ENCODE measurements at regions not wholly inside any gene's neighbourhood (a gene's known extent, or its start where the extent isn't known, plus 50 kb on each side); places are given as distances from the start of the nearest gene placed in this dataset.

- Histone ChIP-seq H3K27ac (ENCODE audit: low read depth, low read length) (no peak overlapping the region), H3K36me3 (ENCODE audit: control insufficient read depth in 5 of 5, insufficient read depth in 5 of 5, low read length in 5 of 5) (no peaks in the 10 kb centered on the region), H3K9ac (ENCODE audit: low read length in 5 of 5) (no peak overlapping the region)
These were observed 951.3 kb downstream of the SLITRK5 start for GRCh38 chr13:88622362-88622973.

GRCh38 chr13:88623150-88623549 is 952.0 kb downstream of the SLITRK5 start:
- Histone ChIP-seq H3K27me3 (ENCODE audit: control insufficient read depth in 5 of 5, insufficient read depth in 4 of 5, low read length in 5 of 5) (no peaks in the 10 kb centered on the region), H3K9me3 (ENCODE audit: control insufficient read depth in 5 of 5, low read length in 5 of 5) (peaks cover 0 to 8% (median 3%) of the 10 kb centered on the region in 5 donors), H3K4me3 (ENCODE audit: low read depth in 1 of 5, low read length in 5 of 5) (no peak overlapping the region), H3K4me1 (ENCODE audit: control insufficient read depth in 5 of 5, insufficient read depth in 5 of 5, low read length in 5 of 5) (no peaks in the 10 kb centered on the region), H3K27ac (ENCODE audit: low read depth, low read length) (no peak overlapping the region), H3K36me3 (ENCODE audit: control insufficient read depth in 5 of 5, insufficient read depth in 5 of 5, low read length in 5 of 5) (no peaks in the 10 kb centered on the region), H3K9ac (ENCODE audit: low read length in 5 of 5) (no peak overlapping the region)

More at GRCh38 chr13:88622362-88622973, 951.3 kb downstream of the SLITRK5 start:
- Histone ChIP-seq H3K9me3 (ENCODE audit: control insufficient read depth in 5 of 5, low read length in 5 of 5) (peaks cover 0 to 8% (median 3%) of the 10 kb centered on the region in 5 donors), H3K27me3 (ENCODE audit: control insufficient read depth in 5 of 5, insufficient read depth in 4 of 5, low read length in 5 of 5) (no peaks in the 10 kb centered on the region), H3K4me1 (ENCODE audit: control insufficient read depth in 5 of 5, insufficient read depth in 5 of 5, low read length in 5 of 5) (no peaks in the 10 kb centered on the region), H3K4me3 (ENCODE audit: low read depth in 1 of 5, low read length in 5 of 5) (no peak overlapping the region)

GRCh38 chr13:88627071-88627470 is 955.9 kb downstream of the SLITRK5 start:
- peaks cover 0 to 7% (median 3%) of the 10 kb centered on the region in 5 donors for H3K9me3 ChIP-seq (ENCODE audit: control insufficient read depth in 5 of 5, low read length in 5 of 5)
- H3K4me3 ChIP-seq (ENCODE audit: low read depth in 1 of 5, low read length in 5 of 5), result no peak overlapping the region
- H3K9ac ChIP-seq (ENCODE audit: low read length in 5 of 5), result no peak overlapping the region
- no peaks in the 10 kb centered on the region for H3K36me3 ChIP-seq (ENCODE audit: control insufficient read depth in 5 of 5, insufficient read depth in 5 of 5, low read length in 5 of 5)
- H3K27me3 ChIP-seq (ENCODE audit: control insufficient read depth in 5 of 5, insufficient read depth in 4 of 5, low read length in 5 of 5), result no peaks in the 10 kb centered on the region
- no peak overlapping the region for H3K27ac ChIP-seq (ENCODE audit: low read depth, low read length)
- H3K4me1 ChIP-seq (ENCODE audit: control insufficient read depth in 5 of 5, insufficient read depth in 5 of 5, low read length in 5 of 5), result no peaks in the 10 kb centered on the region

GRCh38 chr13:88628882-88629281 is 957.7 kb downstream of the SLITRK5 start:
- H3K27ac ChIP-seq (ENCODE audit: low read depth, low read length), result no peak overlapping the region

GRCh38 chr13:88637935-88638334 is 966.8 kb downstream of the SLITRK5 start:
- Histone ChIP-seq H3K4me3 (ENCODE audit: low read depth in 1 of 5, low read length in 5 of 5) (no peak overlapping the region), H3K9me3 (ENCODE audit: control insufficient read depth in 5 of 5, low read length in 5 of 5) (peaks cover 0 to 7% (median 0%) of the 10 kb centered on the region in 5 donors), H3K27ac (ENCODE audit: low read depth, low read length) (no peak overlapping the region), H3K9ac (ENCODE audit: low read length in 5 of 5) (no peak overlapping the region), H3K27me3 (ENCODE audit: control insufficient read depth in 5 of 5, insufficient read depth in 4 of 5, low read length in 5 of 5) (no peaks in the 10 kb centered on the region), H3K4me1 (ENCODE audit: control insufficient read depth in 5 of 5, insufficient read depth in 5 of 5, low read length in 5 of 5) (no peaks in the 10 kb centered on the region), H3K36me3 (ENCODE audit: control insufficient read depth in 5 of 5, insufficient read depth in 5 of 5, low read length in 5 of 5) (no peaks in the 10 kb centered on the region)

More at GRCh38 chr13:88628882-88629281, 957.7 kb downstream of the SLITRK5 start:
- H3K4me1 ChIP-seq (ENCODE audit: control insufficient read depth in 5 of 5, insufficient read depth in 5 of 5, low read length in 5 of 5), result no peaks in the 10 kb centered on the region
- H3K36me3 ChIP-seq (ENCODE audit: control insufficient read depth in 5 of 5, insufficient read depth in 5 of 5, low read length in 5 of 5), result no peaks in the 10 kb centered on the region
- no peaks in the 10 kb centered on the region for H3K27me3 ChIP-seq (ENCODE audit: control insufficient read depth in 5 of 5, insufficient read depth in 4 of 5, low read length in 5 of 5)
- no peak overlapping the region for H3K9ac ChIP-seq (ENCODE audit: low read length in 5 of 5)
- H3K4me3 ChIP-seq (ENCODE audit: low read depth in 1 of 5, low read length in 5 of 5), result no peak overlapping the region
- H3K9me3 ChIP-seq (ENCODE audit: control insufficient read depth in 5 of 5, low read length in 5 of 5), result peaks cover 0 to 4% (median 3%) of the 10 kb centered on the region in 5 donors

- Histone ChIP-seq H3K4me3 (ENCODE audit: low read depth in 1 of 5, low read length in 5 of 5) (no peak overlapping the region), H3K27ac (ENCODE audit: low read depth, low read length) (no peak overlapping the region), H3K9me3 (ENCODE audit: control insufficient read depth in 5 of 5, low read length in 5 of 5) (peaks cover 3 to 21% (median 15%) of the 10 kb centered on the region in 5 donors), H3K4me1 (ENCODE audit: control insufficient read depth in 5 of 5, insufficient read depth in 5 of 5, low read length in 5 of 5) (no peaks in the 10 kb centered on the region), H3K27me3 (ENCODE audit: control insufficient read depth in 5 of 5, insufficient read depth in 4 of 5, low read length in 5 of 5) (no peaks in the 10 kb centered on the region), H3K9ac (ENCODE audit: low read length in 5 of 5) (no peak overlapping the region), H3K36me3 (ENCODE audit: control insufficient read depth in 5 of 5, insufficient read depth in 5 of 5, low read length in 5 of 5) (no peaks in the 10 kb centered on the region)
These were observed 972.1 kb downstream of the SLITRK5 start for GRCh38 chr13:88643233-88643632.

GRCh38 chr13:88648598-88649373 is 977.6 kb downstream of the SLITRK5 start:
- peaks cover 0 to 13% (median 4%) of the 10 kb centered on the region in 5 donors for H3K9me3 ChIP-seq (ENCODE audit: control insufficient read depth in 5 of 5, low read length in 5 of 5)
- no peak overlapping the region for H3K9ac ChIP-seq (ENCODE audit: low read length in 5 of 5)
- H3K4me3 ChIP-seq (ENCODE audit: low read depth in 1 of 5, low read length in 5 of 5), result no peak overlapping the region
- no peak overlapping the region for H3K27ac ChIP-seq (ENCODE audit: low read depth, low read length)
- H3K36me3 ChIP-seq (ENCODE audit: control insufficient read depth in 5 of 5, insufficient read depth in 5 of 5, low read length in 5 of 5), result no peaks in the 10 kb centered on the region
- no peaks in the 10 kb centered on the region for H3K27me3 ChIP-seq (ENCODE audit: control insufficient read depth in 5 of 5, insufficient read depth in 4 of 5, low read length in 5 of 5)
- H3K4me1 ChIP-seq (ENCODE audit: control insufficient read depth in 5 of 5, insufficient read depth in 5 of 5, low read length in 5 of 5), result no peaks in the 10 kb centered on the region

- no peaks in the 10 kb centered on the region for H3K27me3 ChIP-seq (ENCODE audit: control insufficient read depth in 5 of 5, insufficient read depth in 4 of 5, low read length in 5 of 5)
These were observed 978.7 kb downstream of the SLITRK5 start for GRCh38 chr13:88649855-88650254.

GRCh38 chr13:88651531-88651930 is 980.4 kb downstream of the SLITRK5 start:
- Histone ChIP-seq H3K27ac (ENCODE audit: low read depth, low read length) (no peak overlapping the region), H3K27me3 (ENCODE audit: control insufficient read depth in 5 of 5, insufficient read depth in 4 of 5, low read length in 5 of 5) (no peaks in the 10 kb centered on the region), H3K9me3 (ENCODE audit: control insufficient read depth in 5 of 5, low read length in 5 of 5) (peaks cover 0 to 9% (median 0%) of the 10 kb centered on the region in 5 donors), H3K9ac (ENCODE audit: low read length in 5 of 5) (no peak overlapping the region), H3K4me3 (ENCODE audit: low read depth in 1 of 5, low read length in 5 of 5) (no peak overlapping the region), H3K4me1 (ENCODE audit: control insufficient read depth in 5 of 5, insufficient read depth in 5 of 5, low read length in 5 of 5) (no peaks in the 10 kb centered on the region), H3K36me3 (ENCODE audit: control insufficient read depth in 5 of 5, insufficient read depth in 5 of 5, low read length in 5 of 5) (no peaks in the 10 kb centered on the region)

More at GRCh38 chr13:88649855-88650254, 978.7 kb downstream of the SLITRK5 start:
- Histone ChIP-seq H3K27ac (ENCODE audit: low read depth, low read length) (no peak overlapping the region), H3K9ac (ENCODE audit: low read length in 5 of 5) (no peak overlapping the region), H3K9me3 (ENCODE audit: control insufficient read depth in 5 of 5, low read length in 5 of 5) (peaks cover 0 to 9% (median 0%) of the 10 kb centered on the region in 5 donors), H3K4me1 (ENCODE audit: control insufficient read depth in 5 of 5, insufficient read depth in 5 of 5, low read length in 5 of 5) (no peaks in the 10 kb centered on the region), H3K36me3 (ENCODE audit: control insufficient read depth in 5 of 5, insufficient read depth in 5 of 5, low read length in 5 of 5) (no peaks in the 10 kb centered on the region), H3K4me3 (ENCODE audit: low read depth in 1 of 5, low read length in 5 of 5) (no peak overlapping the region)

- Histone ChIP-seq H3K4me1 (ENCODE audit: control insufficient read depth in 5 of 5, insufficient read depth in 5 of 5, low read length in 5 of 5) (no peaks in the 10 kb centered on the region), H3K27ac (ENCODE audit: low read depth, low read length) (no peak overlapping the region), H3K9me3 (ENCODE audit: control insufficient read depth in 5 of 5, low read length in 5 of 5) (peaks cover 0 to 3% (median 2%) of the 10 kb centered on the region in 5 donors)
These were observed 985.6 kb downstream of the SLITRK5 start for GRCh38 chr13:88656751-88657150.

More at GRCh38 chr13:88656751-88657150, 985.6 kb downstream of the SLITRK5 start:
- Histone ChIP-seq H3K4me3 (ENCODE audit: low read depth in 1 of 5, low read length in 5 of 5) (no peak overlapping the region), H3K9ac (ENCODE audit: low read length in 5 of 5) (no peak overlapping the region), H3K36me3 (ENCODE audit: control insufficient read depth in 5 of 5, insufficient read depth in 5 of 5, low read length in 5 of 5) (no peaks in the 10 kb centered on the region), H3K27me3 (ENCODE audit: control insufficient read depth in 5 of 5, insufficient read depth in 4 of 5, low read length in 5 of 5) (no peaks in the 10 kb centered on the region)

Measured in subcutaneous abdominal adipose tissue (tissue), 5 donors.